ENCODE measurements at regions not wholly inside any gene's neighbourhood (a gene's known extent, or its start where the extent isn't known, plus 50 kb on each side); places are given as distances from the start of the nearest gene placed in this dataset.
A peak's percentile ranks its signal among the peaks of the same experiment; 100 is the strongest.

DNA sequence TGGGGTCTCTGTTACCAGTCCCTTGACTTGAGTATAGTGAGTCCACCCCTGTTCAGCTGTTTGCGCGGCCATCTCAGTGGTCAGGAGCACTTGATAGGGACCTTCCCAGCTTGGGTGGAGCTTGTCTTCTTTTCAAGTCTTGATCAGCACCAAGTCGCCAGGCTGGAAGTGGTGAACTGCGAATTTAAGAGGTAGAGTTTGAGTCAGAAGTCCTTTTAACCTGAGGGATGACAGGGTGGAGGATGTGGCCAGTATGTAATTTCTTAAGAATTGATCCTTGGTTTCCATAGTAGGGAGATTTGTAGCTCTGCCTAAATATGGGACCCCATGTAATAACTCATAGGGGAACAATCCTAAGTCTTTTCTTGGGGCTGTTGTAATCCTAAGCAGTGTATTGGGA, 86.3 kb upstream of the XCR1 start:
- DNase-seq, result no peak

DNA sequence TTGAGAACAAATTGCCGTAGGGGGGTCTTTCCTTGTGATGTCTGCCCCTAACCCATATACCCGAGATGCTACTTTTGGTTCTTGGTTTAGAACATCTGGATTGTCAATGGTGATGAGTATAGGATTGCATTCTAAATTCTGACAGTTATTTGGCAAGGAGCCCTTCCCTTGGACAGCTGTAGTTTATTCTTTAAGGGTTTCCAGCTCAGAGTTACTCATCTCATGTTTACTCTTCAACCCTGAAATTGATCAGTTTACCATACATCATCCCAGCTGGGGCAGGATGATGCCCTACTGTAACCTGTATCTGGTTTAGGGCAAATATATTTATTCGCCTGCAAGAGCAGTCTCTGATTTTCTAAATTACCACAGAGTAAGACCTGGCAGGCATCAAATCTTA, 85.7 kb upstream of the XCR1 start:
- DNase-seq, result no peak

DNA sequence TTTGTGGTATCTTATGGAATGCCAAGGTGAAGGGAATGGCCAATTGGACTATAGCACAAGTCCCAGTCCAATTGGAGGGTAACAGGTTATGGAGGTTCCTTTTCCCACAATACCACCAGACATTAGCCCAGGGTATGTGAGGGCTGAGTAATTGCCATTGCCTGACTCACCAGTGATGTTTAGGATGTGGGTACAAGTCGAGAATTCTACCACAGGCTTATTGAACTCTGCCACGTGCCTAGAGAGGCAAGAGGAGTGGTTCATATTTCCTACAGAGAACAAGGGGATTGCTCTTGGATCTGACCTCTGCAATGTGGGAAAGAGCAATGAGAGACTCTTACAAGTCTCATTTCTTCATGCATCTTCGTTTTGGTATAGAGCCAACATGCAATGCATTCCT, 85.0 kb upstream of the XCR1 start:
- DNase-seq, result no peak

GRCh38 chr3:46110701-46111493, 83.6 kb upstream of the XCR1 start:
- peak; percentile 94 to 95 for DNase-seq

- no peak for DNase-seq
Measured at GRCh38 chr3:46107682-46108081, 80.4 kb upstream of the XCR1 start.

DNA sequence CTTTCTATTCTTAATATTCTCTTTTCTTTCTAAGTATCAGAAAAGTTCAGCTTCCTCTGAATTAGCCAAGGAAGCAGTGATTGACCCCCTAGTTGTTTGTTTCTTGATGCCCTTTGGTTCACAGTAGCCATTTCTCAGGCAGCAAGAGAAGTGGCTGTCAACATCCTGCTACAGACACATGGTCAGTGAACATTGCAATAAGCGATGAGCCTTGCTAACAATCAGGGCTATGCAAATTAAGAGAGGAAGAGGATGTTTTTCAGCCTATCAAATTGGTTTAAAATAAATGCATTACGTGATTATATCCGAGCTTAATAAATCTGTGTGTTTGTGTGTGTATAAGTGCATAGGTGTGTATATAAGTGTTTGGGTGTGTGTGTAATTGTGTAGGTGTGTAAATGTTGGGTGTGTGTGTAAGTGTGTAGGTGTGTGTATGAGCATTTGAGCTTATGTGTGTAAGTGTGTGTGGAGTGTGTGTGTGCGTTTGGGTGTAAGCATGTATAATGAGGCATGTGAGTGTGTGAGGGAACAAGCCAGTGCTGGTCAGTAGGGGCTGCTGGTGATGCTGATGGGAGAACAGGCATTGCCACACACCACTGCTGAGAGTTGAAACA, 78.1 kb upstream of the XCR1 start:
- peak in 1 of 2 donors; percentile 28 for DNase-seq

- no peak for DNase-seq
Measured at GRCh38 chr3:46104706-46105105, 77.4 kb upstream of the XCR1 start.

DNA sequence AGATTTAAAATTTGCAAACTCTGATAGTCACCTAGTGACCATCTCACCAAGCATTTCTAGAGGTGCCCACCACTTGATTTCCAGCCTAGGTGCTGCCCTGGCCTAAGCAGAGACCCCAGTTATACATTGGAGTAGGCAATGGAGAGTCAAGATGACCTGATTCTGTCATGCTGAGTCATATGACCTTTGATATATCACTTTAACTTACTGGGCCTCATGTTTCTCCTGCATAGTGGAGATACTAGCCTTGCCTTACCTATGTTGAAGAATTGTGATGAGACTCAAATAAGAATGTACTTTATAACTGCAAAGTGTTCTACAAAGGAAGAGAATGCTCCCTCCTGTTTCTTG, 75.5 kb upstream of the XCR1 start:
- no peak for DNase-seq

DNA sequence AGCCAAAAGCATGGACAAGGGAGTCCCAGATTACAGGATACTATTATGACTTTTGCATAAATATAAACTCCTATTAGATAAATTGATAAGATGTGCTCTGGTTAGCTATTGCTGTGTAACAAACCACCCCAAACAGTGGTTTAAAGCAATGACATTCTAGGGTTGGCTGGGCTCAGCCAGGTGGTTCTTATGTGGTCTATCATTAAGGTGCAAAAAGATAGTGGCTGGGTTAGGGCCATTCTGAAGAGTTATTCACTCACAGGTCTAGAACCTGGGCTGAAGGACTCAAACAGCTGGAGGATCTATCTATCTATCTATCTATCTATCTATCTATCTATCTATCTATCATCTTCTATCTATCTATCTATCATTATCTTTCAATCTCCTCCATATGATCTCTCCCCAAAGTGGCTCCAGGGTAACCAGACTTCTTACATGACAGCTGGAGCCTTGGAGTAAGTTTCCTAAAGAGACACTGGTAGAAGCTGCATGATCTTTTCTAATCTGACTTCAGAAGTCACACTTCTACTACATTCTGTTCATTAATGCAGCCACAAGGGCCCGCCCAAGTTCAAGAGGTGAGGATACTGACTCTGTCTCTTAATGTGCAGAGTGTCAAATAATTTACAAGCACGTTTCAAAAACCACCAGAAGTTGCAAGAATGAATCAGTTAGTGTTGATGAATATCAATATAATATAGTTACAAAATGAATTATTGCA, 74.9 kb upstream of the XCR1 start:
- DNase-seq, result no peak

GRCh38 chr3:46100812-46101211, 73.5 kb upstream of the XCR1 start:
- DNase-seq, result peak; percentile 91 to 92

- peak; percentile 85 to 92 for DNase-seq
Measured at GRCh38 chr3:46098319-46098761, 71.1 kb upstream of the XCR1 start.

DNA sequence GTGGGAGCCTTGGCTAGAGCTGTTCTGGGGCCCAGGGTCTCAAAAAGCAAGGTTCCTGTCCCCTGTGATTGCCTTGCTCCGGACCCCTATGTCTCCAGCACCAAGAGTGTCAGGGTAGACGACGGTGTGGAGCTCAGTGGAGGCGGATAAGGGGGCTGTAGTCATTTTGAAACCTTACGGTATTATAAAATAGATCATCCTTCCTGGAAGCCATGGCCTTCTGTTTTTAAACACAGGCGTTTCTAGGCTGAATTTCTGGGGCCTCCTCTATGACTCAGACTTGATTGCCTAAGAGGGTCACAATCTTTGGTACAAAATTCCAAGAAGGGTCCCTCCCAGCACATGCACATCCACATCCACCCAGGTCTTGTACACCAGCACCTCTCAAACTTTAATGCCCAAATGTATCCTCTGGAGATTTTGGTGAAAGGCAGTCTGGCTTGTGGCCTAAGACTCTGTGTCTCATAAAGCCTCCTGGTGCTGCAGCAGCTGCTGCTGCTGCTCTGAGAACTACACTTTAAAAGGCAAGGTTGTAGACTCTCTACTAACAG, 70.5 kb upstream of the XCR1 start:
- DNase-seq, result peak; percentile 84 to 89

GRCh38 chr3:46096781-46097180, 69.5 kb upstream of the XCR1 start:
- DNase-seq, result no peak

- DNase-seq, result no peak
Measured at GRCh38 chr3:46096336-46096735, 69.1 kb upstream of the XCR1 start.

- DNase-seq, result peak; percentile 82 to 95
Measured at GRCh38 chr3:46095307-46095706, 68.0 kb upstream of the XCR1 start.

- no peak for DNase-seq
Measured at GRCh38 chr3:46094506-46094905, 67.2 kb upstream of the XCR1 start.

- no peak for DNase-seq
Measured at GRCh38 chr3:46093966-46094365, 66.7 kb upstream of the XCR1 start.

GRCh38 chr3:46093327-46093942, 66.2 kb upstream of the XCR1 start:
- no peak for DNase-seq

DNA sequence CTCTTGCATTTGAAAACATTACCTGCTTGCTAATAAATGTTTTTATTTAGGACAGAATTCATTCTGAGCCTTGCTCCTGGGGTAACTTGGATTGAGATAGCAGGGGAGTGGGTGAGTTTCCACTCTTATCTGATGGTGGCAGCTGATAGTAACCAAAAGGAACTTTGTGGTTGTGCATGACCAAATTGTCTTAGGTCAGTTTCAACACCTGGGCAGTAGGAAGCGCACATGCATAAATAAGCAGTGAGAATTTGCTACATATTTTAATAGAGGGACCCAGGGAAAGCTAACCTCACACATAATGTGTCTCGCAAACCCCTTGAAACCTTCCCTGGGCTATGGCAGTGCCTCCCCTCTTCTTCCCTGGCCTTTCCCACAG, 65.4 kb upstream of the XCR1 start:
- DNase-seq, result no peak

- peak in 1 of 2 donors; percentile 76 for DNase-seq
Measured at GRCh38 chr3:46091741-46092701, 64.7 kb upstream of the XCR1 start.

DNA sequence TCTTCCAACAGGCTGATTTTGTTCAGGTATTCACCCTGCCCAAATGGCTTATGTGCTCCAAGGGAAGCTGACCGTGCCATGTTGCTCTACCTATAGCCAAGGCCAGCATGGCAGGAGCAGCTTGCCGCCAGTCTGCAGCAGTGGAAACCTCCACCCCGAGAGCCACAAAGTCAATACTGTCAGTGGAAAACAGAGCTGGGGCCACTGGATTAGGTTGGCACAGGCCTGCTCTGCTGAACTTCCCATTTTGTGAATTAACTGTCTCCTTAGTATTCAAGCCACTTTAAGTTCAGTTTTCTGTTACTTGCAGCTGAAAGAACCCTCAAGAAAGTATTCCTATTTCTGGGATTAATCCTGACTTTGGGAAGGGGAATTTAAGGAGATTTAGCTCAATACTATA, 63.8 kb upstream of the XCR1 start:
- DNase-seq, result peak; percentile 48 to 58

- peak; percentile 85 to 93 for DNase-seq
Measured at GRCh38 chr3:46090161-46090591, 62.9 kb upstream of the XCR1 start.

All from inflammatory macrophage treated with lipopolysaccharide for 1 hour (primary cell).